ENCODE measurements at regions not wholly inside any gene's neighbourhood (a gene's known extent, or its start where the extent isn't known, plus 50 kb on each side); places are given as distances from the start of the nearest gene placed in this dataset.

GRCh38 chr2:2638547-2639220, 307.6 kb upstream of the MYT1L start:
- TF ChIP-seq CTCF (IDR thresholded peaks at IDR 0.05) (no peak), POLR2A (IDR thresholded peaks at IDR 0.05) (no peak)

Measured in uterus (tissue), 2 donors.